DND-41 (cell line): ENCODE measurements at regions not wholly inside any gene's neighbourhood (a gene's known extent, or its start where the extent isn't known, plus 50 kb on each side); places are given as distances from the start of the nearest gene placed in this dataset.

Source experiments
- ATAC-seq: fragments of 200-7000 bp; cut with Tn5 transposase; 3 replicates; pipeline ENCODE4 v1.9.1; 2021; ENCODE audit warnings: low read depth; ENCODE audit not compliant: insufficient read depth
- DNase-seq: peaks from one replicate; pipeline ENCODE4 v3.0.0-alpha.2; 2020
- H2AFZ ChIP-seq: 2 replicates; pipeline ENCODE4 v1.6.0; 2012; ENCODE audit warnings: low read depth, low read length
- H3K27ac ChIP-seq: 2 replicates; pipeline ENCODE4 v1.5.1; 2012; ENCODE audit warnings: low read length, inconsistent platforms
- H3K27me3 ChIP-seq: fragments of 200-600 bp; sonication (generic); 2 replicates; pipeline ENCODE4 v1.6.0; 2012; ENCODE audit warnings: low read length, mild to moderate bottlenecking, inconsistent platforms; ENCODE audit not compliant: insufficient read depth, poor library complexity
- H3K36me3 ChIP-seq: 2 replicates; pipeline ENCODE4 v1.5.1; 2012; ENCODE audit warnings: low read length, inconsistent platforms; ENCODE audit not compliant: insufficient read depth
- H3K4me1 ChIP-seq: 2 replicates; pipeline ENCODE4 v1.5.1; 2012; ENCODE audit warnings: mild to moderate bottlenecking, low read length; ENCODE audit not compliant: insufficient read depth
- H3K4me2 ChIP-seq: 2 replicates; pipeline ENCODE4 v1.6.0; 2012; ENCODE audit warnings: mild to moderate bottlenecking, moderate library complexity, low read length, inconsistent platforms; ENCODE audit not compliant: insufficient read depth
- H3K4me3 ChIP-seq, 2 experiments: fragments of 200-600 bp in 1 of 2; shearing (Covaris generic) in 1 of 2; 2 replicates each; pipeline ENCODE4 v1.5.1; 2012 to 2016; ENCODE audit warnings: inconsistent platforms in 2 of 2, low read length in 2 of 2, mild to moderate bottlenecking in 2 of 2, low read depth in 1 of 2, moderate library complexity in 1 of 2
- H3K79me2 ChIP-seq: 2 replicates; pipeline ENCODE4 v1.6.0; 2012; ENCODE audit warnings: low read length, inconsistent platforms; ENCODE audit not compliant: insufficient read depth
- H3K9ac ChIP-seq: 2 replicates; pipeline ENCODE4 v1.6.0; 2012; ENCODE audit warnings: low read depth, mild to moderate bottlenecking, inconsistent platforms, low read length, moderate library complexity
- H3K9me3 ChIP-seq: 2 replicates; pipeline ENCODE4 v1.5.1; 2012; ENCODE audit warnings: low read length, moderate library complexity, mild to moderate bottlenecking, inconsistent platforms; ENCODE audit not compliant: insufficient read depth, severe bottlenecking
- H4K20me1 ChIP-seq: 2 replicates; pipeline ENCODE4 v1.6.0; 2012; ENCODE audit warnings: low read length; ENCODE audit not compliant: insufficient read depth
- CTCF ChIP-seq: IDR thresholded peaks from 2 replicates; pipeline ENCODE4 v1.5.1; 2012; ENCODE audit warnings: borderline replicate concordance, low read length, moderate library complexity, mild to moderate bottlenecking; ENCODE audit not compliant: poor library complexity, severe bottlenecking; ENCODE audit errors: extremely low read depth
- EZH2 ChIP-seq: IDR thresholded peaks from 3 replicates; pipeline ENCODE4 v1.6.1; 2012; ENCODE audit warnings: borderline replicate concordance, low read depth, mild to moderate bottlenecking, moderate library complexity, low read length, inconsistent platforms; ENCODE audit not compliant: severe bottlenecking

DNA sequence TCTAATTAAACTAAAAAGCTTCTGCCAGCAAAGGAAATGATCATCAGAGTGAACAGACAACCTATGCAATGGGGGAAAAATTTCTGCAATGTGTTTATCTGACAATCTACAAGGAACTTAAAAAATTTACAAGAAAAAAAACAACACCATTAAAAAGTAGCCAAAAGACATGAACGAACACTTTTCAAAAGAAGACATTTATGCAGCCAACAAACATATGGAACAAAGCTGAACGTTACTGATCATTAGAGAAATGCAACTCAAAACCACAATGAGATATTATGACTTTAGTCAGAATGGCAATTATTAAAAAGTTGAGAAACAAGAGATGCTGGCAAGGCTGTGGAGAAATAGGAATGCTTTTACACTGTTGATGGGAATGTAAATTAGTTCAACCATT, 530.4 kb upstream of the DAB2 start:
- DNase-seq: no peak
- Histone ChIP-seq H3K9me3 (peaks cover 18% of the 10 kb centered on the region), H3K4me1 (no peaks in the 10 kb centered on the region), H3K79me2 (no peaks in the 10 kb centered on the region), H3K27ac (no peak overlapping the region), H3K36me3 (no peaks in the 10 kb centered on the region), H3K4me3 (no peak overlapping the region), H4K20me1 (no peaks in the 10 kb centered on the region), H2AFZ (no peak overlapping the region), H3K4me2 (no peak overlapping the region), H3K9ac (no peak overlapping the region), H3K27me3 (no peaks in the 10 kb centered on the region)
- no peak for TF ChIP-seq CTCF
- TF ChIP-seq EZH2: no peak
- no peak for ATAC-seq

DNA sequence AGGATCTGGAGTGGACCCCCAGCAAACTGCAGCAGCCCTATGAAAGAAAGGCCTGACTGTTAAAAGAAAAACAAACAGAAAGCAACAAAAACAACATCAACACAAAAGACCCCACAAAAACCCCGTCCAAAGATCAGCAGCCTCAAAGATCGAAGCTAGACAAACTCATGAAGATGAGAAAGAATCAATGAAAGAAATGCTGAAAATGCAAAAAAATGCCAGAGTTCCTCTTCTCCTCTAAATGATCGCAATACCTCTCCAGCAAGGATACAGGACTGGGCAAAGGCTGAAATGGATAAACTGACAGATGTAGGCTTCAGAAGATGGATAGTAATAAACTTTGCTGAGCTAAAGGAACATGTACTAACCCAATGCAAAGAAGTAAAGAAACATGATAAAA, 526.3 kb upstream of the DAB2 start:
- H3K79me2 ChIP-seq: no peaks in the 10 kb centered on the region
- no peak overlapping the region for H3K4me3 ChIP-seq
- no peak overlapping the region for H3K27ac ChIP-seq
- H3K9me3 ChIP-seq: peaks cover 18% of the 10 kb centered on the region
- no peak overlapping the region for H2AFZ ChIP-seq
- DNase-seq (no peak), ATAC-seq (no peak)
- H3K36me3 ChIP-seq: no peaks in the 10 kb centered on the region
- H3K9ac ChIP-seq: no peak overlapping the region
- peaks cover 8% of the 10 kb centered on the region for H3K4me1 ChIP-seq
- no peak overlapping the region for H3K4me2 ChIP-seq
- TF ChIP-seq EZH2: no peak
- TF ChIP-seq CTCF: no peak
- no peaks in the 10 kb centered on the region for H3K27me3 ChIP-seq
- no peaks in the 10 kb centered on the region for H4K20me1 ChIP-seq

GRCh38 chr5:39948867-39949468, 524.2 kb upstream of the DAB2 start:
- Histone ChIP-seq H2AFZ (no peak overlapping the region), H3K27me3 (no peaks in the 10 kb centered on the region), H3K27ac (peak overlapping the region; percentile 38), H3K4me2 (no peak overlapping the region), H3K79me2 (no peaks in the 10 kb centered on the region), H3K4me3 (no peak overlapping the region), H3K4me1 (peaks cover 8% of the 10 kb centered on the region), H3K9me3 (peaks cover 18% of the 10 kb centered on the region), H3K9ac (no peak overlapping the region; the same call in 1 of the 2 replicates), H4K20me1 (no peaks in the 10 kb centered on the region), H3K36me3 (no peaks in the 10 kb centered on the region)
- DNase-seq (peak; percentile 78), ATAC-seq (peak; percentile 97)
- no peak for TF ChIP-seq EZH2
- TF ChIP-seq CTCF: peak; percentile 86

- no peak overlapping the region for H2AFZ ChIP-seq
- H3K9me3 ChIP-seq: peaks cover 18% of the 10 kb centered on the region
- H3K27me3 ChIP-seq: no peaks in the 10 kb centered on the region
- H3K79me2 ChIP-seq: no peaks in the 10 kb centered on the region
- ATAC-seq (no peak), DNase-seq (no peak)
- H3K27ac ChIP-seq: no peak overlapping the region
- peaks cover 8% of the 10 kb centered on the region for H3K4me1 ChIP-seq
- no peak overlapping the region for H3K4me3 ChIP-seq
- TF ChIP-seq EZH2: no peak
- TF ChIP-seq CTCF: no peak
- H3K4me2 ChIP-seq: no peak overlapping the region
- no peaks in the 10 kb centered on the region for H4K20me1 ChIP-seq
- no peaks in the 10 kb centered on the region for H3K36me3 ChIP-seq
- H3K9ac ChIP-seq: no peak overlapping the region
These were observed 523.6 kb upstream of the DAB2 start for GRCh38 chr5:39948341-39948740.
